ENCODE measurements at regions not wholly inside any gene's neighbourhood (a gene's known extent, or its start where the extent isn't known, plus 50 kb on each side); places are given as distances from the start of the nearest gene placed in this dataset.
"Not testable (repeated sequence)": the region's sequence is repeated elsewhere in the genome, so short reads cannot be mapped to it uniquely, and the experiment has no call there.

DNA sequence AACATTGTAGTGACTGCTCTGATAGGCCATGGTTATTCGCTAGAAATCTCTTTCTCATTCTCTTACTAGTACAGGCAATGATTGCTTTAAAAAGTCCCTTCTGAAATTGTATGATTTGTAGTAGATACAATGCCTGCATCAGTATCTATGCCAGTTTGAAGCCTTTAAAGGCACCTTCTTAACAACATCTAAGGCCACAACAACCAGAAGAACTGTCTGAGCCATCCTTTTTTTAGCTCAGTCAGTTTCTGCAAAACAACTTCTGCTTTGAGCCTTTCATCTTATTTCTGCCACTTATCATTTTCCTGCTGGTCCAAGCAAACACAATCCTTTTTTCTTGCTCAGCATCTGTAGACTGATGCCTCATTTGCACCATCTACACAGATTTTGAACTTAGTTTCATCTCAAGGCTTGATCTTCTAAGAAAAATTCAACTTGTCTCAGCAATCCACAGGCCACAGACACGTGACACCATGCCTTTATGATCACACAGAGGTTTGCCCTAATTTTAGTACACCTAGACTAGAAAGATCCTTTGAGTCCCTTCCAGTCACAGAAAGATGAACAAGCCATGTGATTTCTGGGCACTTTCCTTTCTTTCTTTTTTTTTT is 106.1 kb downstream of the DDX11 start:
- TF ChIP-seq, protein P1, sequence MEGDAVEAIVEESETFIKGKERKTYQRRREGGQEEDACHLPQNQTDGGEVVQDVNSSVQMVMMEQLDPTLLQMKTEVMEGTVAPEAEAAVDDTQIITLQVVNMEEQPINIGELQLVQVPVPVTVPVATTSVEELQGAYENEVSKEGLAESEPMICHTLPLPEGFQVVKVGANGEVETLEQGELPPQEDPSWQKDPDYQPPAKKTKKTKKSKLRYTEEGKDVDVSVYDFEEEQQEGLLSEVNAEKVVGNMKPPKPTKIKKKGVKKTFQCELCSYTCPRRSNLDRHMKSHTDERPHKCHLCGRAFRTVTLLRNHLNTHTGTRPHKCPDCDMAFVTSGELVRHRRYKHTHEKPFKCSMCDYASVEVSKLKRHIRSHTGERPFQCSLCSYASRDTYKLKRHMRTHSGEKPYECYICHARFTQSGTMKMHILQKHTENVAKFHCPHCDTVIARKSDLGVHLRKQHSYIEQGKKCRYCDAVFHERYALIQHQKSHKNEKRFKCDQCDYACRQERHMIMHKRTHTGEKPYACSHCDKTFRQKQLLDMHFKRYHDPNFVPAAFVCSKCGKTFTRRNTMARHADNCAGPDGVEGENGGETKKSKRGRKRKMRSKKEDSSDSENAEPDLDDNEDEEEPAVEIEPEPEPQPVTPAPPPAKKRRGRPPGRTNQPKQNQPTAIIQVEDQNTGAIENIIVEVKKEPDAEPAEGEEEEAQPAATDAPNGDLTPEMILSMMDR (IDR thresholded peaks at IDR 0.05), result not testable (repeated sequence)
- not testable (repeated sequence) for TF ChIP-seq ZFX (IDR thresholded peaks at IDR 0.05; ENCODE audit: borderline replicate concordance)

Data from 22Rv1 (cell line).